Body of pancreas (tissue), 4 donors: ENCODE measurements at regions not wholly inside any gene's neighbourhood (a gene's known extent, or its start where the extent isn't known, plus 50 kb on each side); places are given as distances from the start of the nearest gene placed in this dataset.

Experiments
- POLR2A ChIP-seq, 3 donors: fragments of 450-650 bp; IDR thresholded peaks; one replicate each; pipeline ENCODE4 v1.6.1; 2016; ENCODE audit warnings: antibody characterized with exemption in 3 of 3, mild to moderate bottlenecking in 2 of 3
- TF ChIP-seq, protein P1 (sequence below), 7 experiments: fragments of 450-650 bp in 4 of 7; fragments of 200-600 bp in 3 of 7; sonication (generic) in 3 of 7; IDR thresholded peaks; one replicate each; pipeline ENCODE4 v1.5.1; 2016 to 2019; ENCODE audit warnings: antibody characterized with exemption in 7 of 7

DNA sequence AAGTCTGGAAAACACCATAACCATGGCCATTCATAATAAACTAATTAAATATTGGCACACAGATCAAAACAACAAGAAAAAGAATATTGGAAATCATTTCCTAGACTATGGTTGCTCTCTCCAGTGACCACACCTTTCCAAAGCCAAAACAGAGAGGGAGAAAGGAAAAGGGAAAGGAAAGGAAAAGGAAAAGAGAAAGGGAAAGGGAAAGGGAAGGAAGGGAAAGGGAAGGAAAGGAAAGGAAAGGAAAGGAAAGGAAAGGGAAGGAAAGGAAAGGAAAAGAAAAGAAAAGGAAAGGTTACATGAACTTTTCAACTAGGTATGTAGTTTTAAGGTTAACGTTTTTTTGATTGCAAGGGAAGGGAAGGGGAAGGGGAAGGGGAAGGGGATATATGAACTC lies 360.5 kb upstream of the SLC39A10 start:
- no peak for TF ChIP-seq POLR2A (IDR thresholded peaks at IDR 0.05)
- TF ChIP-seq, protein P1, sequence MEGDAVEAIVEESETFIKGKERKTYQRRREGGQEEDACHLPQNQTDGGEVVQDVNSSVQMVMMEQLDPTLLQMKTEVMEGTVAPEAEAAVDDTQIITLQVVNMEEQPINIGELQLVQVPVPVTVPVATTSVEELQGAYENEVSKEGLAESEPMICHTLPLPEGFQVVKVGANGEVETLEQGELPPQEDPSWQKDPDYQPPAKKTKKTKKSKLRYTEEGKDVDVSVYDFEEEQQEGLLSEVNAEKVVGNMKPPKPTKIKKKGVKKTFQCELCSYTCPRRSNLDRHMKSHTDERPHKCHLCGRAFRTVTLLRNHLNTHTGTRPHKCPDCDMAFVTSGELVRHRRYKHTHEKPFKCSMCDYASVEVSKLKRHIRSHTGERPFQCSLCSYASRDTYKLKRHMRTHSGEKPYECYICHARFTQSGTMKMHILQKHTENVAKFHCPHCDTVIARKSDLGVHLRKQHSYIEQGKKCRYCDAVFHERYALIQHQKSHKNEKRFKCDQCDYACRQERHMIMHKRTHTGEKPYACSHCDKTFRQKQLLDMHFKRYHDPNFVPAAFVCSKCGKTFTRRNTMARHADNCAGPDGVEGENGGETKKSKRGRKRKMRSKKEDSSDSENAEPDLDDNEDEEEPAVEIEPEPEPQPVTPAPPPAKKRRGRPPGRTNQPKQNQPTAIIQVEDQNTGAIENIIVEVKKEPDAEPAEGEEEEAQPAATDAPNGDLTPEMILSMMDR (IDR thresholded peaks at IDR 0.05) = no peak
